GM19351 (cell line): ENCODE measurements at regions not wholly inside any gene's neighbourhood (a gene's known extent, or its start where the extent isn't known, plus 50 kb on each side); places are given as distances from the start of the nearest gene placed in this dataset.
"Not testable (repeated sequence)": the region's sequence is repeated elsewhere in the genome, so short reads cannot be mapped to it uniquely, and the experiment has no call there.

Experiments used
- ATAC-seq: cut with Tn5 transposase; IDR thresholded peaks from one replicate; pipeline ENCODE4 v1.9.1; 2021; ENCODE audit warnings: mild to moderate bottlenecking, moderate library complexity; ENCODE audit not compliant: unreplicated experiment

- ATAC-seq, result peak; percentile 46
These were observed 96.1 kb upstream of the CHD2 start for GRCh38 chr15:92803852-92804609.

- ATAC-seq, result not testable (repeated sequence)
These were observed 95.6 kb upstream of the CHD2 start for GRCh38 chr15:92804610-92804936.

GRCh38 chr15:92805080-92805690, 94.9 kb upstream of the CHD2 start:
- ATAC-seq, result no peak

- ATAC-seq, result not testable (repeated sequence)
These were observed 94.0 kb upstream of the CHD2 start for GRCh38 chr15:92806171-92806570.

GRCh38 chr15:92806763-92807162, 93.4 kb upstream of the CHD2 start:
- no peak for ATAC-seq

GRCh38 chr15:92807971-92808571, 92.1 kb upstream of the CHD2 start:
- ATAC-seq, result no peak

GRCh38 chr15:92808598-92809063, 91.5 kb upstream of the CHD2 start:
- peak; percentile 13 for ATAC-seq

- peak; percentile 73 for ATAC-seq
These were observed 90.9 kb upstream of the CHD2 start for GRCh38 chr15:92809064-92809879.

GRCh38 chr15:92809880-92810361, 90.2 kb upstream of the CHD2 start:
- no peak for ATAC-seq

GRCh38 chr15:92810418-92811138, 89.5 kb upstream of the CHD2 start:
- ATAC-seq, result no peak

- no peak for ATAC-seq
These were observed 88.8 kb upstream of the CHD2 start for GRCh38 chr15:92811148-92811913.

- no peak for ATAC-seq
These were observed 87.9 kb upstream of the CHD2 start for GRCh38 chr15:92812271-92812670.

GRCh38 chr15:92813485-92813884, 86.6 kb upstream of the CHD2 start:
- ATAC-seq, result no peak

GRCh38 chr15:92817339-92817886, 82.7 kb upstream of the CHD2 start:
- ATAC-seq, result no peak

GRCh38 chr15:92818651-92819277, 81.4 kb upstream of the CHD2 start:
- ATAC-seq, result no peak

- no peak for ATAC-seq
These were observed 80.6 kb upstream of the CHD2 start for GRCh38 chr15:92819278-92820235.

GRCh38 chr15:92820236-92821021, 79.7 kb upstream of the CHD2 start:
- ATAC-seq, result peak; percentile 84
